Tibial nerve (tissue), 4 donors: ENCODE measurements at regions not wholly inside any gene's neighbourhood (a gene's known extent, or its start where the extent isn't known, plus 50 kb on each side); places are given as distances from the start of the nearest gene placed in this dataset.

Experiments used
- DNase-seq, 2 donors: peaks; one replicate each; pipeline ENCODE4 v3.0.0-alpha.2; 2019; ENCODE audit warnings: low spot score in 2 of 2
- H3K27ac ChIP-seq, 4 donors: fragments of 200-600 bp; sonication (generic) in 3 of 4; one replicate each; pipeline ENCODE4 v1.5.1; 2017 to 2019; ENCODE audit warnings: mild to moderate bottlenecking in 1 of 4
- H3K27me3 ChIP-seq, 2 donors: fragments of 200-600 bp; sonication (generic) in 1 of 2; one replicate each; pipeline versions ENCODE4 v1.5.1 to v1.6.0; 2017 to 2019
- H3K36me3 ChIP-seq, 3 donors: fragments of 200-600 bp; sonication (generic); one replicate each; pipeline ENCODE4 v1.5.1; 2018 to 2019
- H3K4me1 ChIP-seq, 4 donors: fragments of 200-600 bp; sonication (generic) in 3 of 4; one replicate each; pipeline ENCODE4 v1.5.1; 2017 to 2019
- H3K4me3 ChIP-seq, 4 donors: fragments of 200-600 bp; sonication (generic) in 3 of 4; one replicate each; pipeline ENCODE4 v1.5.1; 2017 to 2019; ENCODE audit warnings: mild to moderate bottlenecking in 1 of 4, moderate library complexity in 1 of 4
- H3K9me3 ChIP-seq, 4 donors: fragments of 200-600 bp; sonication (generic) in 3 of 4; one replicate each; pipeline ENCODE4 v1.5.1; 2017 to 2019
- EP300 ChIP-seq, 2 donors: sonication (generic); formaldehyde crosslinking; IDR thresholded peaks; one replicate each; pipeline ENCODE4 v1.6.1; 2017; ENCODE audit warnings: antibody characterized with exemption in 2 of 2, mild to moderate bottlenecking in 1 of 2
- POLR2A ChIP-seq, 2 donors: fragments of 450-650 bp; IDR thresholded peaks; one replicate each; pipeline ENCODE4 v1.6.1; 2017; ENCODE audit warnings: antibody characterized with exemption in 2 of 2, mild to moderate bottlenecking in 2 of 2, moderate library complexity in 2 of 2
- WGBS, 2 donors: methylation state at CpG; one replicate each; pipeline ENCODE4 v1.1.5; 2018; 5-methylcytosine and 5-hydroxymethylcytosine counted together
- TF ChIP-seq, protein P1 (sequence below), 5 experiments: fragments of 200-600 bp in 3 of 5; fragments of 450-650 bp in 2 of 5; sonication (generic) in 3 of 5; IDR thresholded peaks; one replicate each; pipeline ENCODE4 v1.5.1; 2016 to 2019; ENCODE audit warnings: antibody characterized with exemption in 5 of 5, mild to moderate bottlenecking in 3 of 5, moderate library complexity in 2 of 5

DNA sequence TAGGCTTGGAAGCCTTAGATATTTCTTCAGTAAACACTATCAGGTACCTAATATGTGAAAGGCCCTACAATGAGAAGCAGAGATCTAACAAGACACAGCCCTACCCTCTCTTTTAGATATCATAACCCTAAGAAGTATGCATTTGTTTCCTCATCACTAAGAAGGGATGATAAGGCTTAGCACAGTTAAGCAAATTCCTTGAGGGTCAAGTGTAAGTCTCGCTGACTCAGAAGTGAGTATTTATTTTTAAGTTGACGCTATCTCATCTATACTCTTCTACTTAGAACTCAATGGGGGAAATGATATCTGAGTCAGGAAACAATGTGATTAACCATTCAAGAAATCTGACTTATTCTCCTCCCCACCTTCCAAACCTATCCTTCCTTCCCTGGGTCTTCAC, 149.7 kb downstream of the ESM1 start:
- H3K4me3 ChIP-seq: no peak overlapping the region
- H3K9me3 ChIP-seq: no peaks in the 10 kb centered on the region
- no peak overlapping the region for H3K27ac ChIP-seq
- no peaks in the 10 kb centered on the region for H3K27me3 ChIP-seq
- DNase-seq: no peak
- no peaks in the 10 kb centered on the region for H3K36me3 ChIP-seq
- no peaks in the 10 kb centered on the region for H3K4me1 ChIP-seq
- no peak for TF ChIP-seq EP300 (IDR thresholded peaks at IDR 0.05)
- TF ChIP-seq, protein P1, sequence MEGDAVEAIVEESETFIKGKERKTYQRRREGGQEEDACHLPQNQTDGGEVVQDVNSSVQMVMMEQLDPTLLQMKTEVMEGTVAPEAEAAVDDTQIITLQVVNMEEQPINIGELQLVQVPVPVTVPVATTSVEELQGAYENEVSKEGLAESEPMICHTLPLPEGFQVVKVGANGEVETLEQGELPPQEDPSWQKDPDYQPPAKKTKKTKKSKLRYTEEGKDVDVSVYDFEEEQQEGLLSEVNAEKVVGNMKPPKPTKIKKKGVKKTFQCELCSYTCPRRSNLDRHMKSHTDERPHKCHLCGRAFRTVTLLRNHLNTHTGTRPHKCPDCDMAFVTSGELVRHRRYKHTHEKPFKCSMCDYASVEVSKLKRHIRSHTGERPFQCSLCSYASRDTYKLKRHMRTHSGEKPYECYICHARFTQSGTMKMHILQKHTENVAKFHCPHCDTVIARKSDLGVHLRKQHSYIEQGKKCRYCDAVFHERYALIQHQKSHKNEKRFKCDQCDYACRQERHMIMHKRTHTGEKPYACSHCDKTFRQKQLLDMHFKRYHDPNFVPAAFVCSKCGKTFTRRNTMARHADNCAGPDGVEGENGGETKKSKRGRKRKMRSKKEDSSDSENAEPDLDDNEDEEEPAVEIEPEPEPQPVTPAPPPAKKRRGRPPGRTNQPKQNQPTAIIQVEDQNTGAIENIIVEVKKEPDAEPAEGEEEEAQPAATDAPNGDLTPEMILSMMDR (IDR thresholded peaks at IDR 0.05): no peak
- TF ChIP-seq POLR2A (IDR thresholded peaks at IDR 0.05): no peak
- WGBS, 2 donors: 85 to 89% methylated on average over 2 of the region's 2 CpGs

DNA sequence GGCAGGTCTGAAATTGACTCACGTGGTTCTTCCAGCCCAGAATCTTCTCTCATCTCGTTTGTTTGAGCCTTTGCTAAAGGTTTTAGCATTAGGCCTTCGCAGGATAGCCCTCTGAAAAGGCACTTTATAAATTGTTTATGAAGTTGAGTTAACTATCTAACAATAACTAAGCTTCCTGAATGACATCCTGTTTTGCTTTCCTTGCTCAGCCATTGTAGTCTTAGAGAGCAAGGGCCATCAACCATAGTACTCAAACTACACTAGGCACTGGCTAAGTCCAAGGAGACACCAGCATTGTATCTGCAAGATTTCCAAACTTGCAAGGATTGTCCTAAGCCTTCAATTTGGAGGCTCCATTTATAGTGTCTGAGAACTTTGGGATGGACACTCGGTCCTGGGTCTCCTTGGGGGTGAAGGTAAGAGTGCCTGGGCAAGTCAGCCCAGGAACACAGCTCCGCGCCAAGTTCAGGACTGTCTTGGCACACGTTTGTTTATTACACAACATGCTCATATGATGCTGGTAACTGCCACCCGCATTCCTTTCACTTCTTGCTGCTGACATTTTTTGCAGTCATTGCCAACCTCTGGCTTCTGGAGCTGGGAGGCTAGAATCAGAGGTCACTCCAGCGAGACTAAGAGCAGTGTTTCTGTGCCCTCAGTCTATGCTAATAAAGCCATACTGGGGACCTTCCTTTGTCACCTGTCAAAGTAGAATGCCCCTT, 151.1 kb downstream of the ESM1 start:
- TF ChIP-seq EP300 (IDR thresholded peaks at IDR 0.05): no peak
- no peak for TF ChIP-seq POLR2A (IDR thresholded peaks at IDR 0.05)
- TF ChIP-seq, protein P1 (IDR thresholded peaks at IDR 0.05): no peak
- no peaks in the 10 kb centered on the region for H3K27me3 ChIP-seq
- no peaks in the 10 kb centered on the region for H3K9me3 ChIP-seq
- no peak overlapping the region for H3K4me3 ChIP-seq
- no peak for DNase-seq
- 73 to 75% methylated on average over 9 of the region's 9 CpGs for WGBS, 2 donors
- H3K4me1 ChIP-seq: no peaks in the 10 kb centered on the region
- no peaks in the 10 kb centered on the region for H3K36me3 ChIP-seq
- no peak overlapping the region for H3K27ac ChIP-seq

DNA sequence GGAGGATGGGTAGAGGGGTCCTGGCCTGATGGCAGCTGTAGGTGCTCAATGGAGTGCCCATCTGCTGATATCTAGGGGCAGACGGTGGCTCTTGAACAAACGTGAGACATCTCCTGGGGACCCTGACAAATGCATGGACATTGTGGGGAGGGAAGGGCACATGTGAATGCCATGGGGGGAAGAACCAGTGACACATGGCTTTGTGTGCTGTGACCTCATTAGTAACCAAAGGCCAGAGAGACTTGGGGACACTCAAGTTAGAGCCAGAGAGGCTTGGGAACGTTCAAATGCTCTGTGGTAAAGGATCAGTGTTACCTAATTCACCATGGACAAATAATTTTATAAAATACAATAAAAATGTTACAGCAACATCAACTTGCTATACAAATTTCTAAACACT, 151.8 kb downstream of the ESM1 start:
- no peaks in the 10 kb centered on the region for H3K9me3 ChIP-seq
- no peak overlapping the region for H3K27ac ChIP-seq
- H3K4me1 ChIP-seq: no peaks in the 10 kb centered on the region
- no peak for DNase-seq
- H3K27me3 ChIP-seq: no peaks in the 10 kb centered on the region
- 79 to 86% methylated on average over 3 of the region's 3 CpGs for WGBS, 2 donors
- TF ChIP-seq EP300 (IDR thresholded peaks at IDR 0.05): no peak
- TF ChIP-seq POLR2A (IDR thresholded peaks at IDR 0.05): no peak
- TF ChIP-seq, protein P1 (IDR thresholded peaks at IDR 0.05): no peak
- H3K36me3 ChIP-seq: no peaks in the 10 kb centered on the region
- H3K4me3 ChIP-seq: no peak overlapping the region

DNA sequence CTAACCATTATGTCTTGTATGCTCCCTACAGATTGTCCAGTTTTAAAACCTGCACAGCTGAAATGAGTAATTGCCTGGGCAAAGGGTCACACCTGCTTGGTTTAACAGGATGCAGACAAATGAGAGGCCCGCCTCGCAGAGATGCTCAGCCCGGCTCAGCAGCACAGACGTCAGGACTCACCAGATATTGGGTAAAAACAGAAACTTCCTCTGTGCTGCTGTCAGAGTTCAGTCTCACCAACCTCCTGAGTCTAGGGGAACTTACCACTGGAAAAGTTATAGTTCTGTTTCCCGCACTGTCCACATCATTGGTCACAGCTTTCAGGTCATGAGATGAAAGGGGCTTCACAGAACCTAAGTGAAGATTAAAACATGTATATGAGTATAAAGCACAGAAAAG, 152.5 kb downstream of the ESM1 start:
- 65 to 72% methylated on average over 5 of the region's 5 CpGs for WGBS, 2 donors
- no peak overlapping the region for H3K27ac ChIP-seq
- no peak for TF ChIP-seq POLR2A (IDR thresholded peaks at IDR 0.05)
- TF ChIP-seq EP300 (IDR thresholded peaks at IDR 0.05): no peak
- TF ChIP-seq, protein P1 (IDR thresholded peaks at IDR 0.05): no peak

DNA sequence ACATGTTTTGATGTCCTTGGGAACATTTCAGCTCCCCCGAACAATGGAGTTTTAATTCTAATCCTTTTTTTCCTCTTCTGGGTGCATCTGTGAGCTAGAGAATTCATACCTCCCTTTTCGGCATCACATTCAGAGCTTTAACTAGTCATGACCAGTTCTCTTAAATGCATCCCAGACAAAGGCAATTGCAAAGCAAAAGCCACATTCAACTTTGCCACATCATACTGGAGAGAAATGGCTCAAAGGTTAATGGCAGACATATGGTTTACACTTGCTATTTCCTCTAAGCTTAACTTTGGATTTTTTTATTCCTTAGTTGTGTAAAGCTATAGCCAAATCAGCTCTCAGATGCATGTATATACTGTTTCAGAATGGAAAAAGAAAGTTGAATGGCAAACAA, 153.3 kb downstream of the ESM1 start:
- Histone ChIP-seq H3K4me3 (no peak overlapping the region), H3K27ac (no peak overlapping the region), H3K9me3 (no peaks in the 10 kb centered on the region), H3K36me3 (no peaks in the 10 kb centered on the region), H3K27me3 (no peaks in the 10 kb centered on the region), H3K4me1 (no peaks in the 10 kb centered on the region)
- TF ChIP-seq POLR2A (IDR thresholded peaks at IDR 0.05) (no peak), EP300 (IDR thresholded peaks at IDR 0.05) (no peak)
- TF ChIP-seq, protein P1 (IDR thresholded peaks at IDR 0.05): no peak
- WGBS, 2 donors: 38 to 54% methylated on average over 2 of the region's 2 CpGs
- no peak for DNase-seq

More for the DNA sequence above, 152.5 kb downstream of the ESM1 start:
- no peak for DNase-seq
- Histone ChIP-seq H3K9me3 (no peaks in the 10 kb centered on the region), H3K4me1 (no peaks in the 10 kb centered on the region), H3K4me3 (no peak overlapping the region), H3K27me3 (no peaks in the 10 kb centered on the region), H3K36me3 (no peaks in the 10 kb centered on the region)
